ENCODE measurements at regions not wholly inside any gene's neighbourhood (a gene's known extent, or its start where the extent isn't known, plus 50 kb on each side); places are given as distances from the start of the nearest gene placed in this dataset.

DNA sequence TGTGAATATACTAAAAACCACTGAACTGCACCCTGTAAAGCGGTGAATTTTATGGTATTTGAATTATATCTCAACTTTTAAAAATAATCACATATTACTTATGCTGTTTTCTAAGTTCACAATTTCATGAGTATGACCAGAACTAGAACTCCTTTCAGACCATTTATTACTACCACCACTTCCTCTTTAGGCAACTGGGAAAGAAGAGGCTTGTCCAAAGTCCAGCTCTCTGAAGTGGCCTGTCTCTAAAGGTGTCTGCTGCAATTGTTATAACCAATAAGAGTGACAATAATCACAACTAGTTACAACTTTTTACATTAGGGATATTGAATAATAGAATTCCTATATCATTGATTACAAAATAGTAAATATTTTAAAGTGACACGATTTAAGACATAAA, 267.9 kb upstream of the PIK3C3 start:
- no peaks in the 10 kb centered on the region for H3K27me3 ChIP-seq (ENCODE audit: control insufficient read depth, insufficient read depth, low read length)
- no peaks in the 10 kb centered on the region for H3K36me3 ChIP-seq (ENCODE audit: control insufficient read depth, insufficient read depth, low read length)
- H3K4me3 ChIP-seq (ENCODE audit: low read depth, low read length), result no peak overlapping the region
- DNase-seq (ENCODE audit: low read depth), result no peak
- TF ChIP-seq, protein P1, sequence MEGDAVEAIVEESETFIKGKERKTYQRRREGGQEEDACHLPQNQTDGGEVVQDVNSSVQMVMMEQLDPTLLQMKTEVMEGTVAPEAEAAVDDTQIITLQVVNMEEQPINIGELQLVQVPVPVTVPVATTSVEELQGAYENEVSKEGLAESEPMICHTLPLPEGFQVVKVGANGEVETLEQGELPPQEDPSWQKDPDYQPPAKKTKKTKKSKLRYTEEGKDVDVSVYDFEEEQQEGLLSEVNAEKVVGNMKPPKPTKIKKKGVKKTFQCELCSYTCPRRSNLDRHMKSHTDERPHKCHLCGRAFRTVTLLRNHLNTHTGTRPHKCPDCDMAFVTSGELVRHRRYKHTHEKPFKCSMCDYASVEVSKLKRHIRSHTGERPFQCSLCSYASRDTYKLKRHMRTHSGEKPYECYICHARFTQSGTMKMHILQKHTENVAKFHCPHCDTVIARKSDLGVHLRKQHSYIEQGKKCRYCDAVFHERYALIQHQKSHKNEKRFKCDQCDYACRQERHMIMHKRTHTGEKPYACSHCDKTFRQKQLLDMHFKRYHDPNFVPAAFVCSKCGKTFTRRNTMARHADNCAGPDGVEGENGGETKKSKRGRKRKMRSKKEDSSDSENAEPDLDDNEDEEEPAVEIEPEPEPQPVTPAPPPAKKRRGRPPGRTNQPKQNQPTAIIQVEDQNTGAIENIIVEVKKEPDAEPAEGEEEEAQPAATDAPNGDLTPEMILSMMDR (IDR thresholded peaks at IDR 0.05; ENCODE audit: insufficient read depth, low read length, poor library complexity, severe bottlenecking), result no peak

- TF ChIP-seq, protein P1 (IDR thresholded peaks at IDR 0.05; ENCODE audit: insufficient read depth, low read length, poor library complexity, severe bottlenecking), result no peak
- Histone ChIP-seq H3K36me3 (ENCODE audit: control insufficient read depth, insufficient read depth, low read length) (no peaks in the 10 kb centered on the region), H3K27me3 (ENCODE audit: control insufficient read depth, insufficient read depth, low read length) (no peaks in the 10 kb centered on the region), H3K4me3 (ENCODE audit: low read depth, low read length) (no peak overlapping the region)
- no peak for DNase-seq (ENCODE audit: low read depth)
These were observed 273.7 kb upstream of the PIK3C3 start for GRCh38 chr18:41681138-41681880.

GRCh38 chr18:41674506-41674905, 280.5 kb upstream of the PIK3C3 start:
- no peak for DNase-seq (ENCODE audit: low read depth)
- Histone ChIP-seq H3K4me3 (ENCODE audit: low read depth, low read length) (no peak overlapping the region), H3K36me3 (ENCODE audit: control insufficient read depth, insufficient read depth, low read length) (no peaks in the 10 kb centered on the region), H3K27me3 (ENCODE audit: control insufficient read depth, insufficient read depth, low read length) (no peaks in the 10 kb centered on the region)
- TF ChIP-seq, protein P1 (IDR thresholded peaks at IDR 0.05; ENCODE audit: insufficient read depth, low read length, poor library complexity, severe bottlenecking), result no peak

- DNase-seq (ENCODE audit: low read depth), result no peak
- TF ChIP-seq, protein P1 (IDR thresholded peaks at IDR 0.05; ENCODE audit: insufficient read depth, low read length, poor library complexity, severe bottlenecking), result no peak
- Histone ChIP-seq H3K4me3 (ENCODE audit: low read depth, low read length) (no peak overlapping the region), H3K27me3 (ENCODE audit: control insufficient read depth, insufficient read depth, low read length) (no peaks in the 10 kb centered on the region), H3K36me3 (ENCODE audit: control insufficient read depth, insufficient read depth, low read length) (no peaks in the 10 kb centered on the region)
These were observed 288.8 kb upstream of the PIK3C3 start for GRCh38 chr18:41666231-41666630.

DNA sequence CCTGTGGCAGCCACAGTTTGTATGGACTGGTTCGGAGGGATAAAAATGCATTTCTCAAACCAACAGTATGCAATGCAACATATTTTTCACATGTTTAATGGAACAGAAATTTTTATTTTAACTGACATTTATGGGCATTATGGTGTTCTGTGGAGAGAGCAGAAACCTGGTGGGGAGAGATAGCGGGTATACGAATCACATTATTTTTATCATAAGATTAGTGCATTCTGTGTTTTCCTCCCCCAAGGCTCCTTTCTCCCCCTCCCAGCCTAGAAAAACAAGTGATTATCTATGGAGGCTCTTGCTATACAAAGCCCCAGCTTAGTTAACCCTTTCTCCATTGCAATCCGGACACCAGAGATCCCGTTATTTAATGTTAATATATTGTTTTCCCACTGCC, 289.8 kb upstream of the PIK3C3 start:
- no peak for DNase-seq (ENCODE audit: low read depth)
- TF ChIP-seq, protein P1 (IDR thresholded peaks at IDR 0.05; ENCODE audit: insufficient read depth, low read length, poor library complexity, severe bottlenecking), result no peak
- Histone ChIP-seq H3K27me3 (ENCODE audit: control insufficient read depth, insufficient read depth, low read length) (no peaks in the 10 kb centered on the region), H3K36me3 (ENCODE audit: control insufficient read depth, insufficient read depth, low read length) (no peaks in the 10 kb centered on the region), H3K4me3 (ENCODE audit: low read depth, low read length) (no peak overlapping the region)

- Histone ChIP-seq H3K4me3 (ENCODE audit: low read depth, low read length) (no peak overlapping the region), H3K27me3 (ENCODE audit: control insufficient read depth, insufficient read depth, low read length) (no peaks in the 10 kb centered on the region), H3K36me3 (ENCODE audit: control insufficient read depth, insufficient read depth, low read length) (no peaks in the 10 kb centered on the region)
- TF ChIP-seq, protein P1 (IDR thresholded peaks at IDR 0.05; ENCODE audit: insufficient read depth, low read length, poor library complexity, severe bottlenecking), result no peak
- no peak for DNase-seq (ENCODE audit: low read depth)
These were observed 294.4 kb upstream of the PIK3C3 start for GRCh38 chr18:41660654-41661053.

Data from kidney epithelial cell (primary cell).